GM12878 (cell line): ENCODE measurements at regions not wholly inside any gene's neighbourhood (a gene's known extent, or its start where the extent isn't known, plus 50 kb on each side); places are given as distances from the start of the nearest gene placed in this dataset.

Source experiments
- ATAC-seq: fragments of 200-7000 bp; cut with Tn5 transposase; 3 replicates; pipeline ENCODE4 v1.9.1; 2020; ENCODE audit warnings: mild to moderate bottlenecking, moderate library complexity
- BruUV-seq: library from RNA; stranded (reverse); fragments of 400-500 nt; replicated peaks from 2 replicates; lab custom pipeline; 2021; lab: Mats Ljungman, UMichigan
- CTCF ChIA-PET: fragments of 300-600 bp; sonication (Branson Sonifier 250); formaldehyde crosslinking; extraction: SDS; loops from one replicate; lab custom pipeline; 2021; ENCODE audit warnings: inconsistent platforms; lab: Yijun Ruan, JAX
- POLR2A ChIA-PET: fragments of 350-600 bp; formaldehyde crosslinking; extraction: SDS; loops from one replicate; lab custom pipeline; 2021; ENCODE audit warnings: inconsistent platforms; lab: Charles Lee
- RAD21 ChIA-PET: fragments of 300-600 bp; sonication (Branson Sonifier 250); formaldehyde crosslinking; loops from one replicate; lab custom pipeline; 2023; ENCODE audit warnings: antibody characterized with exemption; ENCODE audit not compliant: unreplicated experiment; lab: Charles Lee
- SMC1A ChIA-PET: fragments of 300-600 bp; sonication (Branson Sonifier 250); formaldehyde crosslinking; loops from one replicate; lab custom pipeline; 2023; ENCODE audit not compliant: unreplicated experiment, uncharacterized antibody; lab: Charles Lee
- DNase-seq: peaks from one replicate; pipeline ENCODE4 v3.0.0-alpha.2; 2011; ENCODE audit warnings: low read depth, low spot score
- FAIRE-seq: peaks from 3 replicates; lab custom pipeline; 2011; peaks lifted over from hg19 to GRCh38; lab: Jason Lieb, UNC
- H2AFZ ChIP-seq: 2 replicates; pipeline ENCODE4 v1.6.0; 2011; ENCODE audit warnings: low read depth, low read length, control low read depth; ENCODE audit not compliant: control insufficient read depth
- H3K27ac ChIP-seq: 2 replicates; pipeline ENCODE4 v1.5.1; 2011; ENCODE audit warnings: control low read depth; ENCODE audit not compliant: control insufficient read depth, insufficient read depth
- H3K27me3 ChIP-seq, 2 experiments: replicated peaks in 1 of 2; 2 replicates each; pipeline versions ENCODE4 v1.6.0 to v1.6.1; 2011; ENCODE audit warnings: low read length in 1 of 2; ENCODE audit not compliant: control insufficient read depth in 2 of 2, insufficient read depth in 2 of 2
- H3K36me3 ChIP-seq, 2 experiments: 2 replicates each; pipeline ENCODE4 v1.5.1; 2011; ENCODE audit warnings: low read length in 1 of 2; ENCODE audit not compliant: control insufficient read depth in 2 of 2, insufficient read depth in 2 of 2
- H3K4me1 ChIP-seq: 2 replicates; pipeline ENCODE4 v1.6.1; 2011; ENCODE audit warnings: mild to moderate bottlenecking, low read length, moderate library complexity, mixed read lengths; ENCODE audit not compliant: control insufficient read depth, insufficient read depth
- H3K4me2 ChIP-seq: 2 replicates; pipeline ENCODE4 v1.6.0; 2011; ENCODE audit warnings: control low read depth; ENCODE audit not compliant: control insufficient read depth, insufficient read depth
- H3K4me3 ChIP-seq: fragments of 200-600 bp; sonication (generic); 2 replicates; pipeline ENCODE4 v1.5.1; 2016
- H3K79me2 ChIP-seq: 2 replicates; pipeline ENCODE4 v1.6.0; 2011; ENCODE audit warnings: low read length; ENCODE audit not compliant: control insufficient read depth, insufficient read depth
- H3K9ac ChIP-seq: 2 replicates; pipeline ENCODE4 v1.8.0; 2011; ENCODE audit warnings: low read length, control low read depth, mixed read lengths; ENCODE audit not compliant: control insufficient read depth, insufficient read depth
- H3K9me3 ChIP-seq: replicated peaks from 3 replicates; pipeline ENCODE4 v1.5.1; 2011; ENCODE audit warnings: mild to moderate bottlenecking, low read length; ENCODE audit not compliant: control insufficient read depth, insufficient read depth
- H4K20me1 ChIP-seq: 2 replicates; pipeline ENCODE4 v1.6.0; 2011; ENCODE audit not compliant: control insufficient read depth, insufficient read depth
- BACH1 ChIP-seq: fragments of 450-650 bp; IDR thresholded peaks from 2 replicates; pipeline ENCODE4 v1.6.1; 2017; ENCODE audit warnings: mild to moderate bottlenecking, borderline replicate concordance
- CBFB ChIP-seq: IDR thresholded peaks from 2 replicates; pipeline ENCODE4 v1.6.1; 2016; ENCODE audit warnings: antibody characterized with exemption, low read depth
- ESRRA ChIP-seq: IDR thresholded peaks from 2 replicates; pipeline ENCODE4 v1.6.1; 2012; ENCODE audit warnings: mild to moderate bottlenecking, low read length, improper control_type of control experiment
- ETV6 ChIP-seq, 2 experiments: fragments of 450-650 bp in 1 of 2; IDR thresholded peaks in 1 of 2; conservative IDR thresholded peaks in 1 of 2; 2 replicates each; pipeline ENCODE4 v1.6.1; 2014; ENCODE audit warnings: antibody characterized with exemption in 1 of 2, borderline replicate concordance in 1 of 2, low read depth in 1 of 2, mild to moderate bottlenecking in 1 of 2, moderate library complexity in 1 of 2
- HDAC2 ChIP-seq: fragments of 200-600 bp; sonication (generic); IDR thresholded peaks from 2 replicates; pipeline ENCODE4 v1.6.1; 2017
- HSF1 ChIP-seq: fragments of 150-350 bp; IDR thresholded peaks from 2 replicates; pipeline ENCODE4 v1.6.1; 2014; ENCODE audit warnings: mild to moderate bottlenecking, low read depth, low read length
- LARP7 ChIP-seq: fragments of 450-650 bp; IDR thresholded peaks from 2 replicates; pipeline ENCODE4 v1.6.1; 2017; ENCODE audit warnings: mild to moderate bottlenecking
- MXI1 ChIP-seq: fragments of 150-350 bp; IDR thresholded peaks from 2 replicates; pipeline ENCODE4 v1.6.1; 2011; ENCODE audit warnings: low read depth, mild to moderate bottlenecking, inconsistent platforms, low read length, improper control_type of control experiment
- NRF1 ChIP-seq: conservative IDR thresholded peaks from 2 replicates; pipeline ENCODE4 v1.6.1; 2011; ENCODE audit warnings: mild to moderate bottlenecking, low read depth, low read length, improper control_type of control experiment
- POLR2AphosphoS2 ChIP-seq: IDR thresholded peaks from 2 replicates; pipeline ENCODE4 v1.6.1; 2011; ENCODE audit warnings: low read depth, mild to moderate bottlenecking, low read length, improper control_type of control experiment, moderate library complexity
- RBBP5 ChIP-seq: fragments of 200-600 bp; sonication (generic); conservative IDR thresholded peaks from 2 replicates; pipeline ENCODE4 v1.6.1; 2016
- RCOR1 ChIP-seq: conservative IDR thresholded peaks from 2 replicates; pipeline ENCODE4 v1.6.1; 2012; ENCODE audit warnings: low read depth, low read length, improper control_type of control experiment
- RELA ChIP-seq: fragments of 450-650 bp; IDR thresholded peaks from 2 replicates; pipeline ENCODE4 v1.8.0; 2014; ENCODE audit warnings: borderline replicate concordance; ENCODE audit not compliant: partially characterized antibody
- SP1 ChIP-seq: IDR thresholded peaks from one replicate; pipeline ENCODE4 v1.6.1; 2011; ENCODE audit warnings: low read depth, low read length
- SUPT20H ChIP-seq: IDR thresholded peaks from 2 replicates; pipeline ENCODE4 v1.6.1; 2011; ENCODE audit warnings: low read depth, mild to moderate bottlenecking, low read length, moderate library complexity, borderline replicate concordance; ENCODE audit not compliant: control insufficient read depth
- TBL1XR1 ChIP-seq: IDR thresholded peaks from 2 replicates; pipeline ENCODE4 v1.6.1; 2012; ENCODE audit warnings: low read depth, low read length, improper control_type of control experiment
- YBX1 ChIP-seq: fragments of 450-650 bp; IDR thresholded peaks from 2 replicates; pipeline ENCODE4 v1.6.1; 2016; ENCODE audit warnings: antibody characterized with exemption
- ZZZ3 ChIP-seq: IDR thresholded peaks from 2 replicates; pipeline ENCODE4 v1.6.1; 2011; ENCODE audit warnings: low read depth; ENCODE audit not compliant: control insufficient read depth, insufficient read length
- WGBS: methylation state at CpG from one replicate; pipeline ENCODE4 v1.1.6; 2016; ENCODE audit warnings: low lambda C conversion rate; ENCODE audit not compliant: insufficient replicate concordance, insufficient coverage; ENCODE audit errors: missing lambda C conversion rate; 5-methylcytosine and 5-hydroxymethylcytosine counted together
- in situ Hi-C: fragments of 300-500 bp; cut with MboI; formaldehyde crosslinking; loops from 9 replicates; pipeline ENCODE4 v1.14.3; 2018; ENCODE audit warnings: mixed read lengths
- intact Hi-C: fragments of 100-400 bp; cut with micrococcal nuclease; formaldehyde crosslinking; loops from one replicate; pipeline ENCODE4 v1.14.2; 2022; ENCODE audit not compliant: unreplicated experiment
- TF ChIP-seq, protein P1 (sequence below): fragments of 450-650 bp; IDR thresholded peaks from 2 replicates; pipeline ENCODE4 v1.6.1; 2017; ENCODE audit warnings: mild to moderate bottlenecking, moderate library complexity

DNA sequence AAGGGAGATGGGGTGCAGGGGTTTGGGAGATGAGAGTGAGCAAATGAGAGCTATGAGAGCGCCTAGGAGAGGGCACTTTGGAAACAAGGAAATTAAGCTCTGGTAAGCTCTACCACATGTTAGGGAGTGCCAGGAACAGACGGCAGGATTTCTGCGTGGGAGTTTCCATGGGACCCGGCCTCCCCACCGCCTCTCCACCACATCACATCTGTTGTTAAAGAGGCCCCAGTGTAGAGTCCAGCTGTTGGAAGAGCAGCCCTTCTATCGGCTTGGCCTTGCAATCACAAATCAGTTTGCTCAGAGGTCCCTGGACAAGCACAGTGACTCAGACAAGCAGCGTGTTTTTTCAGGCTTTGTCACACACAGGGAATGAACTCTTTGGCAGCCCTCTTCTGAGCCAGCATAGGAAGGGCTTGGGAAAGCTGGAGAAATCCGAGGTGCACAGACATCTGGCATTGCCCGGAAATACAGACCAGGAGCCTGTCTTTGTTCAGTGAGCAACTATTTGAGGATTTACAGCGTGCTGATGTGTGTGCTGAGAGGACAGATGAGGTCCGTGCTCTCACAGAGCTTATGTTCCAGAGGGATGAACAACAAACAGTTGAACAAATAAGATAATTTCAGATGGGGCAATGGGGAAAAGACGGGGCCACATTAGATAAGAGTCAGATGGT lies 370.6 kb upstream of the PROK2 start:
- H4K20me1 ChIP-seq, result no peaks in the 10 kb centered on the region
- POLR2A ChIA-PET, result no interaction called here
- H2AFZ ChIP-seq, result no peak overlapping the region
- H3K4me3 ChIP-seq, result no peak overlapping the region
- no peak overlapping the region for H3K27ac ChIP-seq
- no peak for TF ChIP-seq BACH1
- TF ChIP-seq RELA, result no peak
- no peak for TF ChIP-seq SUPT20H
- TF ChIP-seq YBX1, result no peak
- TF ChIP-seq RCOR1, result no peak
- no peak for TF ChIP-seq HSF1
- no peak for TF ChIP-seq LARP7
- TF ChIP-seq NRF1, result no peak
- TF ChIP-seq ZZZ3, result no peak
- TF ChIP-seq SP1, result no peak
- no peak for TF ChIP-seq MXI1
- TF ChIP-seq ETV6 (conservative IDR thresholded peaks at IDR 0.05 in 1 of 2, IDR thresholded peaks at IDR 0.05 in 1 of 2; ENCODE audit: borderline replicate concordance in 1 of 2, low read depth in 1 of 2), result no peak
- TF ChIP-seq HDAC2, result no peak
- TF ChIP-seq POLR2AphosphoS2, result no peak
- TF ChIP-seq ESRRA, result no peak
- no peak for TF ChIP-seq RBBP5
- TF ChIP-seq, protein P1, sequence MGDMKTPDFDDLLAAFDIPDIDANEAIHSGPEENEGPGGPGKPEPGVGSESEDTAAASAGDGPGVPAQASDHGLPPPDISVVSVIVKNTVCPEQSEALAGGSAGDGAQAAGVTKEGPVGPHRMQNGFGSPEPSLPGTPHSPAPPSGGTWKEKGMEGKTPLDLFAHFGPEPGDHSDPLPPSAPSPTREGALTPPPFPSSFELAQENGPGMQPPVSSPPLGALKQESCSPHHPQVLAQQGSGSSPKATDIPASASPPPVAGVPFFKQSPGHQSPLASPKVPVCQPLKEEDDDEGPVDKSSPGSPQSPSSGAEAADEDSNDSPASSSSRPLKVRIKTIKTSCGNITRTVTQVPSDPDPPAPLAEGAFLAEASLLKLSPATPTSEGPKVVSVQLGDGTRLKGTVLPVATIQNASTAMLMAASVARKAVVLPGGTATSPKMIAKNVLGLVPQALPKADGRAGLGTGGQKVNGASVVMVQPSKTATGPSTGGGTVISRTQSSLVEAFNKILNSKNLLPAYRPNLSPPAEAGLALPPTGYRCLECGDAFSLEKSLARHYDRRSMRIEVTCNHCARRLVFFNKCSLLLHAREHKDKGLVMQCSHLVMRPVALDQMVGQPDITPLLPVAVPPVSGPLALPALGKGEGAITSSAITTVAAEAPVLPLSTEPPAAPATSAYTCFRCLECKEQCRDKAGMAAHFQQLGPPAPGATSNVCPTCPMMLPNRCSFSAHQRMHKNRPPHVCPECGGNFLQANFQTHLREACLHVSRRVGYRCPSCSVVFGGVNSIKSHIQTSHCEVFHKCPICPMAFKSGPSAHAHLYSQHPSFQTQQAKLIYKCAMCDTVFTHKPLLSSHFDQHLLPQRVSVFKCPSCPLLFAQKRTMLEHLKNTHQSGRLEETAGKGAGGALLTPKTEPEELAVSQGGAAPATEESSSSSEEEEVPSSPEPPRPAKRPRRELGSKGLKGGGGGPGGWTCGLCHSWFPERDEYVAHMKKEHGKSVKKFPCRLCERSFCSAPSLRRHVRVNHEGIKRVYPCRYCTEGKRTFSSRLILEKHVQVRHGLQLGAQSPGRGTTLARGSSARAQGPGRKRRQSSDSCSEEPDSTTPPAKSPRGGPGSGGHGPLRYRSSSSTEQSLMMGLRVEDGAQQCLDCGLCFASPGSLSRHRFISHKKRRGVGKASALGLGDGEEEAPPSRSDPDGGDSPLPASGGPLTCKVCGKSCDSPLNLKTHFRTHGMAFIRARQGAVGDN, result no peak
- TF ChIP-seq TBL1XR1, result no peak
- no peak for TF ChIP-seq CBFB
- TF ChIP-seq, all 136 proteins: peak for 0
- ChIA-PET SMC1A (no interaction called here), CTCF (no interaction called here), RAD21 (interaction anchor here (1.7 kb wide), 1 partner anchor 8 kb away, joined by 4 read pairs; no protein-coding TSS in a partner anchor)
- Histone ChIP-seq H3K27me3 (no peaks in the 10 kb centered on the region), H3K9ac (no peak overlapping the region), H3K4me2 (no peak overlapping the region), H3K9me3 (peaks cover 2% of the 10 kb centered on the region; the same call in 2 of the 3 replicates), H3K36me3 (no peaks in the 10 kb centered on the region), H3K4me1 (peaks cover 12% of the 10 kb centered on the region), H3K79me2 (no peaks in the 10 kb centered on the region)
- intact Hi-C loops, result no loop called here
- in situ Hi-C loops, result no loop called here
- ATAC-seq, result no peak
- BruUV-seq, result no TSS peak
- no peak for FAIRE-seq
- no peak for DNase-seq
- 74% methylated on average over 12 of the region's 12 CpGs for WGBS
